Activated CD4-positive, alpha-beta T cell treated with anti-CD3 and anti-CD28 coated beads for 36 hours (primary cell): ENCODE measurements at regions not wholly inside any gene's neighbourhood (a gene's known extent, or its start where the extent isn't known, plus 50 kb on each side); places are given as distances from the start of the nearest gene placed in this dataset.

Source experiments
- ATAC-seq: fragments of 200-7000 bp; cut with Tn5 transposase; one replicate; pipeline ENCODE4 v1.10.0; 2021; ENCODE audit warnings: mild to moderate bottlenecking, moderate library complexity
- CTCF ChIA-PET: fragments of 350-600 bp; sonication (Branson Sonifier 250); formaldehyde crosslinking; loops from one replicate; lab custom pipeline; 2021; ENCODE audit warnings: antibody characterized with exemption; lab: Charles Lee
- POLR2A ChIA-PET: fragments of 350-600 bp; sonication (Branson Sonifier 250); formaldehyde crosslinking; loops from one replicate; lab custom pipeline; 2021; ENCODE audit warnings: antibody characterized with exemption, inconsistent platforms; lab: Charles Lee
- DNase-seq: peaks from one replicate; pipeline ENCODE4 v3.0.0-alpha.2; 2020
- H3K27ac Mint-ChIP-seq: one replicate; pipeline ENCODE4 v1.8.0; 2021; ENCODE audit warnings: mixed read lengths
- H3K27me3 Mint-ChIP-seq: one replicate; pipeline ENCODE4 v1.8.0; 2021; ENCODE audit warnings: mixed read lengths
- H3K36me3 Mint-ChIP-seq: one replicate; pipeline ENCODE4 v1.8.0; 2021; ENCODE audit warnings: low read depth, mixed read lengths
- H3K4me1 Mint-ChIP-seq: one replicate; pipeline ENCODE4 v1.8.0; 2021; ENCODE audit warnings: mixed read lengths
- H3K4me3 Mint-ChIP-seq: one replicate; pipeline ENCODE4 v1.8.0; 2021; ENCODE audit warnings: mild to moderate bottlenecking, moderate library complexity, mixed read lengths
- H3K9me3 Mint-ChIP-seq: one replicate; pipeline ENCODE4 v1.8.0; 2021; ENCODE audit warnings: low read depth, mixed read lengths
- intact Hi-C, 2 experiments: fragments of 100-400 bp; cut with DNase I in 1 of 2; cut with micrococcal nuclease in 1 of 2; formaldehyde crosslinking; loops; one replicate each; pipeline versions ENCODE4 v1.14.2 to v1.15.1; 2022 to 2024; cut with DNase I, micrococcal nuclease

DNA sequence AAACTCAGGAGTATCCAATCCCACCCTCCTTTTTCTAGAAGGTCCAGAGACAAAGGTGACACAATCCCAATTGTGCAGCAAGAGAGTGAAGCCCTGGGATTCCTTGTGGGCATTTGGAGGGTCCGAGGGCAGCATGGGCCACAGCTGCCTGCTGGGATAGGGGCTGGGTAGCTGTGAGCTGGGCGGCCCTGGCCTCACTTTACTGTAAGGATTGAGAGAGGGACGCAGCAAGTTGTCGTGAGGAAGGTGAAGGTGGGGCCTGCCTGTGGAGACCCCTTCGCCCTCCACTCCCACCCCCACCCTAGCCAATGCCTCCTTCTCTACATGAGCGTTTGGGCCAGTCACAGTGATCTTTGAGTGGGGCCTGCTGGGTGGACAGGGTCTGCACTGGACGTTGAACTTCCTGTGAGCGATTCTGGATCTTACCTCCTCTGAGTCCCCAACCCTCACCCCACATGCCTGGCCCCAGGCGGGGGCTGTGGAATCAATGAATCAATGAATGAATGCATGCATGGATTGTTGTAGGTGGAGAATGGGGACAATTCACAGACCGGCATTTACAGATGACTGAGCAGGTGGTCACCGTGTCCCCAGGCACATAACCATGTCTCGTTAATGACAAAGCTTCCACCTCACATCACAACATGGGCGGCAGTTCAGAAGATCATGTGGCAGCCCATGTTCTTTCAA lies 107.2 kb downstream of the INHBB start:
- POLR2A ChIA-PET = no interaction called here
- H3K4me1 Mint-ChIP-seq = no peaks in the 10 kb centered on the region

DNA sequence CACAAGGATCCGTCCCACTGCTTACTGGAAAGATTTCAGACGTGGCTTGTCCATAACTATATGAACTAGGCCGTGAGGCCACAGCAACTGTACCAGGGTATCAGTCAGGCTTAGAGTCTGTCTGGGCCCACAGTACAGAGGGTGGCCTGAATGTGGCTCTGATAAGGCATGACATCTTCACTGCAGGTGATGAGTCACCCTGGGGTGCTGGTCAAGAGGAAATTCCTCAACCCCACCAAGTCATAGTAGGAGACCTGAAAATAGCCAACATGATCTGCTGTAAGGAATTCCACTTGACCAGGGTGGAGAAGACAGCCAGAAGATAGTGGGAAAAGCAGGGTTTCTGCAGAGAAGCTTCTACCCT lies 107.7 kb downstream of the INHBB start:
- CTCF ChIA-PET = no interaction called here

More for the DNA sequence above, 107.2 kb downstream of the INHBB start:
- intact Hi-C loops = no loop called here
- Mint-ChIP-seq H3K4me3 (no peak overlapping the region), H3K36me3 (no peaks in the 10 kb centered on the region), H3K27me3 (no peaks in the 10 kb centered on the region), H3K27ac (no peak overlapping the region), H3K9me3 (peaks cover 8% of the 10 kb centered on the region)
- ATAC-seq (no peak), DNase-seq (no peak)
- CTCF ChIA-PET = no interaction called here

DNA sequence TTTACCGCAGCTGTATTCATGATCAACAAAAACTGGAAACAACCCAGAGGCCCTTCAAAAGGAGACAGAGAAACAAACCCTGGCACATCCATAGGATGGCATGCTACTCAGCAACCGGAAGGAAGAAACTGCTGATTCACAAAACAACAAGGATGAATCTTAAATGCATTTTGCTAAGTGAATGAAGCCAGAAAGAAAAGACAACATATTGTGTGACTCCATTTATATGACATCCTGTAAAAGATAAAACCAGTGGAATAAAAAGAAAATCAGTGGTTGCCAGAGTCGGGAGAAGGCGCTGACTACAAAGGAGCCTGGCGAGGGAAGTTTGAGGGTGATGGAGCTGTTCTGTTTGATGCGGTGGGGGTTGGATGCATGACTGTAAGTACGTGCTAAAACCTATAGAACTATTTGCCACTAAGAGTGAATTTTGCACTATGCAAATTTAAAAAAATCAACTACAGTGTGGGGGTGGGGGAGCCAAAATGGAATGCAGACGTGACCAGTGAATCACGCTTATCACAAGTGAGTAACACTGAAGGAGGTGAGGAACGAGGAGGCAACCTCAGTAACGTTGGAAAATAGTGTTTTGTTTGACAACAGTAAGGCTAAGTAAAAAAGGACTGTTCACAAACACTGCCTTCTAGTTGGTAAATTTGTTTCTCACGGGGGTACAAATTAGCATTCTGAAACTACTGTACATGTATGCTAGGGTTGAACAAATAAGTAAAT lies 108.9 kb downstream of the INHBB start:
- no peak for DNase-seq
- POLR2A ChIA-PET = no interaction called here

More for the DNA sequence above, 107.7 kb downstream of the INHBB start:
- no peaks in the 10 kb centered on the region for H3K4me1 Mint-ChIP-seq
- no peaks in the 10 kb centered on the region for H3K36me3 Mint-ChIP-seq
- DNase-seq (no peak), ATAC-seq (no peak)
- POLR2A ChIA-PET = no interaction called here
- no peak overlapping the region for H3K4me3 Mint-ChIP-seq
- no peak overlapping the region for H3K27ac Mint-ChIP-seq
- peaks cover 13% of the 10 kb centered on the region for H3K9me3 Mint-ChIP-seq
- intact Hi-C loops = no loop called here
- H3K27me3 Mint-ChIP-seq = no peaks in the 10 kb centered on the region

DNA sequence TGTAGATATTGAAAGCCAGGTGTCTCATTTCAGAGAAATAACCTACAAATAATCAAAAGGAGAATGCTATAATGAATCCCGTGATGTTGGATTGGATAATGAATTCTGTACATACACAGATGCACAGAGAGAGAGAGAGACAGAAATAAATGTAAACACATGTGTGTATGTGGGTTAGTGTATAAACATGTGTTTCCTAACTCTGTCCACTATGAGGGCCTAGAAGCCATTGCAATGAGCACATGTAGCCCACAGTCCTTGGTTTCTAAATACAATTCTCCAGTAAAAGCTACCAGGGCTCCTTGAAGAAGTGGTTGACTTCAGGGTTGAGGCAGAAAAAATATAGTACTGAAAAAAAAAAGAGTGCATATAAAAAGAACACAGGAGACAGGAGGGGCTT lies 109.5 kb downstream of the INHBB start:
- Mint-ChIP-seq H3K36me3 (no peaks in the 10 kb centered on the region), H3K27me3 (no peaks in the 10 kb centered on the region), H3K9me3 (peaks cover 19% of the 10 kb centered on the region), H3K4me1 (no peaks in the 10 kb centered on the region), H3K27ac (no peak overlapping the region), H3K4me3 (no peak overlapping the region)
- ChIA-PET POLR2A (no interaction called here), CTCF (no interaction called here)
- DNase-seq (no peak), ATAC-seq (no peak)
- intact Hi-C loops = no loop called here

More for the DNA sequence above, 108.9 kb downstream of the INHBB start:
- no peaks in the 10 kb centered on the region for H3K4me1 Mint-ChIP-seq
- no peak overlapping the region for H3K27ac Mint-ChIP-seq
- H3K9me3 Mint-ChIP-seq = peaks cover 19% of the 10 kb centered on the region
- no peak for ATAC-seq
- CTCF ChIA-PET = no interaction called here
- H3K36me3 Mint-ChIP-seq = no peaks in the 10 kb centered on the region
- intact Hi-C loops = no loop called here
- H3K27me3 Mint-ChIP-seq = no peaks in the 10 kb centered on the region
- H3K4me3 Mint-ChIP-seq = no peak overlapping the region

DNA sequence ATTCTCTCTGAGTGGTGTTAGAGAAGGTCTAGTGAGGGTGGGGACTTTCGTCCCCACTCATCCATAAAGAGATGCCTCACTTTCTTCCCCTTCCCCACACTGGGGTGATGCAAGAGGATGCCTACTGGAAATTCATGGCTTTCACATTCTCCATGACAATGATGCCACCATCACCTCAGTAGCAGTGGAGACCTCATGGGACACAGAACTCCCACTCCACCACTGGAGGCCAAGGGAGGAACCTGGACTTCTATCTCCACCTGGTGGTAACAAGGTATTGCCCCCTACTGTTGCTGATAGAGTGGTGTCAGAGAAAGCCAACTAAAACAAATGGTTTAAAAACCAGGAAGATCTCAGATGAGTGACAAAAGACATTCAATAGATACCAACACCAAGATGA lies 110.9 kb downstream of the INHBB start:
- no peaks in the 10 kb centered on the region for H3K36me3 Mint-ChIP-seq
- H3K4me1 Mint-ChIP-seq = no peaks in the 10 kb centered on the region
- H3K27me3 Mint-ChIP-seq = no peaks in the 10 kb centered on the region
- H3K9me3 Mint-ChIP-seq = peaks cover 19% of the 10 kb centered on the region
- H3K4me3 Mint-ChIP-seq = no peak overlapping the region
- ChIA-PET POLR2A (no interaction called here), CTCF (no interaction called here)
- DNase-seq (no peak), ATAC-seq (no peak)
- no peak overlapping the region for H3K27ac Mint-ChIP-seq
- intact Hi-C loops = no loop called here

DNA sequence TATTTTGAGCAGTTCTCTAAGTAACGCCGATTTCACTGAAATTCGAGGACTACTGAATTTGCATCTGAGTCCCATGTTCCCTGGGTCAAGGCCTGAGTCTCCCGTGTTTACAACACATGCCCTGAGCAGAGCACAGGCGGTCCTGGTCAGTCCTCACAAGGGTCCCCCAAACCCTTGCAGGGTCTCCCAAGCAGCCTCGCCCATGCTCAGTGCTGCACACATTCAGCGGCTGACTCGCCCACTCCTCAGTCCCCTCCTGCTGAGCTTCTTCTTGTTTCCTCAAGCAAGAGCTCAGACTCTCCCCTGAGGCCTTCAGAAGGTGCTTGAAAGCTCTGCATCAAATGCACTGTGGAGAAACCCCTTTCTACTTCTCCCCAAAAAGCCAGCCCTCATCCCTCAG lies 114.6 kb downstream of the INHBB start:
- no peak for DNase-seq
- Mint-ChIP-seq H3K36me3 (no peaks in the 10 kb centered on the region), H3K27ac (no peak overlapping the region), H3K4me1 (no peaks in the 10 kb centered on the region), H3K4me3 (no peak overlapping the region), H3K9me3 (peaks cover 19% of the 10 kb centered on the region), H3K27me3 (no peaks in the 10 kb centered on the region)
- intact Hi-C loops = no loop called here
- POLR2A ChIA-PET = no interaction called here
- no peak for ATAC-seq
- CTCF ChIA-PET = interaction anchor here (0.5 to 0.7 kb wide), 2 partner anchors 169 to 404 kb away, joined by 3 to 4 read pairs; no protein-coding TSS in a partner anchor

DNA sequence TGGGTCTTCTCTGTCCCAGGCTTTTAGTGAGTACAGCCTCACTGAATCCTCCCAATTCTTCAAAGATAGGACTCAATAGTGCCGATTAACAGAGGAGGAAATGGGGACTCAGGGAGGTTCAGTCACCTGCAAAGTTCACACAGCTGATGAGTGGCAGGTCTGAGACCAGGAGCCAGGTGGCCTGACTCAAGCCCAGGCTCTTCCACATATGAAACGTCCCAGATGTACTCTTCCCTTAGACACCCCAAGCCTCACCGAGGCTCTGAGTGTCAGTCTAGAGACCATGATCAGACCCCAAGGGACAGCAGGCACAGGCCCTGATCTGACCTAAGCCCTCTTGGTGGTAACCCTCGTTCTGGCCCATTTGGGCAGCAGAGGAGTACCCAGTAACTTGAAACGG lies 115.2 kb downstream of the INHBB start:
- intact Hi-C loops = no loop called here
- H3K27ac Mint-ChIP-seq = no peak overlapping the region
- peaks cover 19% of the 10 kb centered on the region for H3K9me3 Mint-ChIP-seq
- ChIA-PET CTCF (interaction anchor here (0.5 to 0.7 kb wide), 2 partner anchors 169 to 403 kb away, joined by 3 to 4 read pairs; no protein-coding TSS in a partner anchor), POLR2A (no interaction called here)
- DNase-seq (no peak), ATAC-seq (no peak)
- H3K27me3 Mint-ChIP-seq = no peaks in the 10 kb centered on the region
- H3K4me1 Mint-ChIP-seq = no peaks in the 10 kb centered on the region
- no peak overlapping the region for H3K4me3 Mint-ChIP-seq
- H3K36me3 Mint-ChIP-seq = no peaks in the 10 kb centered on the region

DNA sequence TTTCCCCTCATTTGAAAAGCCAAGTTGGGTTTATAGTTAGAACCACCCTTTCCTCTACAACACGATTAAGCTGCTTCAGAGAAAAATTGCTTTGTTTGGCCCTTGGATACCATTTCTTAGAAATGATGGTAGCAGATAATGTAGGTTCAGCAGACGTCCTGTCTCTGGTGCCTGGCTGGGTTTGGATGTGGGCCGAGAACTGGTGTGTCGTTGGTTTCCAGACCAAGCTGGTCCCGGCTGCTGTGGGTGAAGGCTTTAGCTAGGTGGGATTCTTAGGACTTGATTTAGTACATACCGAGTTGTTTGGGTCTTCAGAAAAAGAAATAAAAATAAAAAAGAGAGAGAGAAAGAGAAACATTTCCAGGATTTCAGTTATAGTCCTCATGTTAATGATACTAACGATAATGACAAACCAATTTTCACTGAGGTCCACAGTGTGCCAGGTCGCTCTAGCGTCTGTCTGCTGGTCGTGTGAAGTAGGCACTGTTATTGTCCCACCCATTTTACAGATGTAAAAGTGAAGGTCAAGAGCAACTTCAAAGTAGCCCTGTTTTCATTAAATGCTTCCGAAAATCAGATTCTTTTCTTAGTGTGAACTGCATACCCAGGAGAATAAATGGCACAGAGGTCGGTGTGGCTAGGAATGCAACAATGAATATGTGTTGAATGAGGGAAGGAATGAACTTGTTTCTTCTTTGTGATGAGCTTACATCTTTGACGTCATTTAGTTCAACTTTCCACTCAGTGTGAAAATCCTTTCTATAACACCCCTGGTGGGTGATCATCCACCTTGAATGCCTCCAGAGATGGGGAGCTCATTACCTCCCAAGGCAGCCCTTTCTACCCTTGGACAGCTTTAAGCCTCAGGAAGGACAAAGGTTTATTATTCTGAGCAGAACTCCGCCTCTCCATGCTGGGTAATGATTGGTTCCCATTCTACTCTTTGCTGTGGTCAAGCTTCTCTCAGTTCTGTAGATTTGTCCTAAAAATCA lies 115.9 kb downstream of the INHBB start:
- DNase-seq (no peak), ATAC-seq (no peak)
- intact Hi-C loops = no loop called here
- no peak overlapping the region for H3K27ac Mint-ChIP-seq
- ChIA-PET POLR2A (no interaction called here), CTCF (interaction anchor here (0.7 to 0.9 kb wide), 2 partner anchors 22 to 170 kb away, joined by 3 read pairs; no protein-coding TSS in a partner anchor)
- H3K27me3 Mint-ChIP-seq = no peaks in the 10 kb centered on the region
- H3K4me3 Mint-ChIP-seq = no peak overlapping the region
- H3K36me3 Mint-ChIP-seq = no peaks in the 10 kb centered on the region
- no peaks in the 10 kb centered on the region for H3K4me1 Mint-ChIP-seq
- H3K9me3 Mint-ChIP-seq = peaks cover 17% of the 10 kb centered on the region

DNA sequence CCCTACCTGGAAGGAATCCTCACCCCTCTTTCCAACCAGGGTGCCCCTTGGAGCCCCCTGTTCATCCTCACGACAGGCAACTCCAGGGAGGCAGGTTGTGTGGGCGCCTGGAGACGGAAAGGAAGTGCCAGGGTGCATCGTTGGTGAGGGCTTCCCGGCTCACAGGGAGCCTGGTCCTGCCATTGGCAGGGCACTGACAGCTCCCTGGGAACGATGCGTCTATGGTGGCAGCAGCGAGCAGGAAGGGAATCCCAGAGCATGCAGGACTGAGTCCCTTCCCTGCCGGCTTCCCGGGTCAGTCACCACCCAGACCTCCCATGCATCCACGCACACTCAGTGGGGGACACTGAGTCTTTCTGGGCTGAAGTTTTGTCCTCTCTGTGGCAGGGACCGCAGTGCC lies 117.6 kb downstream of the INHBB start:
- ChIA-PET CTCF (interaction anchor here (0.6 to 1.0 kb wide), 2 partner anchors 84 to 121 kb away, joined by 3 to 5 read pairs; no protein-coding TSS in a partner anchor), POLR2A (no interaction called here)
- intact Hi-C loops = no loop called here
- Mint-ChIP-seq H3K27ac (no peak overlapping the region), H3K27me3 (no peaks in the 10 kb centered on the region), H3K36me3 (no peaks in the 10 kb centered on the region), H3K9me3 (peaks cover 6% of the 10 kb centered on the region), H3K4me3 (no peak overlapping the region), H3K4me1 (no peaks in the 10 kb centered on the region)
- DNase-seq (no peak), ATAC-seq (no peak)

DNA sequence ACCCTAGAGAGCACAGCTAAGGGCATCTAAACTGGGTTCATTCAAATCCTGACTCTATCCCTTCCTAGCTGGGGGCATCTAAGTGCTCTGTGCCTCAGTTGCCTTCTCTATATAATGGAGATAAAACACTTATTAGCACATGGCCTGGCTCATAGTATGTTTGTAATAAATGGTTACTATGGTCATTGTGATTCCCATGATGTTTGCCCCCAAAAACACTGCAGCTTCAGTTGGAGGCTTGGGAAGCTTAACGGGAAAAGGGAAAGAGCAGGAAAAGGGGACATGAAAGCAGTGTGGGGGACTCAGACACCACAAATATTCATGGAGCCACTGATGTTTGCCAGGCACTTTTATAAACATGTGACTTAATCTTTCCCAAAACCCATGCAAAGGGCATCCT lies 118.1 kb downstream of the INHBB start:
- Mint-ChIP-seq H3K27me3 (no peaks in the 10 kb centered on the region), H3K27ac (no peak overlapping the region), H3K4me1 (no peaks in the 10 kb centered on the region), H3K36me3 (no peaks in the 10 kb centered on the region), H3K4me3 (no peak overlapping the region), H3K9me3 (peaks cover 3% of the 10 kb centered on the region)
- ATAC-seq (no peak), DNase-seq (no peak)
- intact Hi-C loops = no loop called here
- ChIA-PET CTCF (interaction anchor here (0.6 kb wide), 3 partner anchors 122 to 854 kb away, joined by 3 to 5 read pairs (median 3); no protein-coding TSS in a partner anchor), POLR2A (no interaction called here)

DNA sequence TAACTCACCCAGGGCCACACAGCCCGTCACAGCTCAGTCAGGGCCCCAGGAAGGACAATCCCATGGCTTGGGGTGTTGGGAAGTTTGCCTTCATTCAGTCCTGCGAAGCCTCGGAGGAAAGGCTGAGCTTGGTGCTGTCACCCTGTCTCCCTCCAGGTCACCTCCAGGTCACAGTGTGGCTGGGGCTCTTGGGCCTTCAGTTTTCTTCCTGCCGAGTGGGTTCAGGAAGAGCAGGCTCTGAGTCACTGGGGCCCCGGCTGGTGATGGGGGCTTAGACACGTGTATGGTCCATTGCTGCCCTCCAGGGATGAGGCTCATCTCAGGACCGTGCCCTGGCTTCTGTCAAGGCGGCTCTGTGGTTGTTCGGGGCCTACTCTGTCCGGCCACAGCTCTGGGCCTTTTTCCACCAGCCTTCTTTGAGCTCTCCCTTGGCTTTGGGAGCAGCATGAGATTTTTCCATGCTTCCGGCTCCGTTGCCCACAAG lies 118.6 kb downstream of the INHBB start:
- H3K9me3 Mint-ChIP-seq = no peaks in the 10 kb centered on the region
- POLR2A ChIA-PET = no interaction called here
- intact Hi-C loops = no loop called here
- H3K4me1 Mint-ChIP-seq = no peaks in the 10 kb centered on the region
- no peak overlapping the region for H3K4me3 Mint-ChIP-seq
- CTCF ChIA-PET = interaction anchor here (0.6 kb wide), 2 partner anchors 186 to 853 kb away, joined by 3 read pairs; no protein-coding TSS in a partner anchor
- no peaks in the 10 kb centered on the region for H3K36me3 Mint-ChIP-seq
- no peak overlapping the region for H3K27ac Mint-ChIP-seq
- H3K27me3 Mint-ChIP-seq = no peaks in the 10 kb centered on the region
- no peak for ATAC-seq
- DNase-seq = no peak
